ENCODE measurements at regions not wholly inside any gene's neighbourhood (a gene's known extent, or its start where the extent isn't known, plus 50 kb on each side); places are given as distances from the start of the nearest gene placed in this dataset.
"Not testable (repeated sequence)": the region's sequence is repeated elsewhere in the genome, so short reads cannot be mapped to it uniquely, and the experiment has no call there.

GRCh38 chr1:157423764-157424163, 128.6 kb downstream of the FCRL5 start:
- TF ChIP-seq, protein P1, sequence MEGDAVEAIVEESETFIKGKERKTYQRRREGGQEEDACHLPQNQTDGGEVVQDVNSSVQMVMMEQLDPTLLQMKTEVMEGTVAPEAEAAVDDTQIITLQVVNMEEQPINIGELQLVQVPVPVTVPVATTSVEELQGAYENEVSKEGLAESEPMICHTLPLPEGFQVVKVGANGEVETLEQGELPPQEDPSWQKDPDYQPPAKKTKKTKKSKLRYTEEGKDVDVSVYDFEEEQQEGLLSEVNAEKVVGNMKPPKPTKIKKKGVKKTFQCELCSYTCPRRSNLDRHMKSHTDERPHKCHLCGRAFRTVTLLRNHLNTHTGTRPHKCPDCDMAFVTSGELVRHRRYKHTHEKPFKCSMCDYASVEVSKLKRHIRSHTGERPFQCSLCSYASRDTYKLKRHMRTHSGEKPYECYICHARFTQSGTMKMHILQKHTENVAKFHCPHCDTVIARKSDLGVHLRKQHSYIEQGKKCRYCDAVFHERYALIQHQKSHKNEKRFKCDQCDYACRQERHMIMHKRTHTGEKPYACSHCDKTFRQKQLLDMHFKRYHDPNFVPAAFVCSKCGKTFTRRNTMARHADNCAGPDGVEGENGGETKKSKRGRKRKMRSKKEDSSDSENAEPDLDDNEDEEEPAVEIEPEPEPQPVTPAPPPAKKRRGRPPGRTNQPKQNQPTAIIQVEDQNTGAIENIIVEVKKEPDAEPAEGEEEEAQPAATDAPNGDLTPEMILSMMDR (conservative IDR thresholded peaks at IDR 0.05 in 1 of 2, IDR thresholded peaks at IDR 0.05 in 1 of 2; ENCODE audit: extremely low read depth in 1 of 2, insufficient read depth in 1 of 2, low read depth in 1 of 2, low read length in 2 of 2), result not testable (repeated sequence)
- not testable (repeated sequence) for TF ChIP-seq EZH2 (IDR thresholded peaks at IDR 0.05; ENCODE audit: borderline replicate concordance, low read length)
